ENCODE measurements at regions not wholly inside any gene's neighbourhood (a gene's known extent, or its start where the extent isn't known, plus 50 kb on each side); places are given as distances from the start of the nearest gene placed in this dataset.
"Not testable (repeated sequence)": the region's sequence is repeated elsewhere in the genome, so short reads cannot be mapped to it uniquely, and the experiment has no call there.

GRCh38 chr11:41716862-41717261 lies 257.4 kb upstream of the LRRC4C start:
- no peak for DNase-seq
- WGBS (ENCODE audit: insufficient coverage), result 81% methylated on average over 3 of the region's 3 CpGs
- intact Hi-C loops (cut with micrococcal nuclease), result no loop called here
- Mint-ChIP-seq H3K9me3 (peaks cover 16 to 19% of the 10 kb centered on the region in 2 donors), H3K27ac (no peak overlapping the region), H3K4me3 (no peak overlapping the region), H3K27me3 (ENCODE audit: low read depth in 2 of 2) (no peaks in the 10 kb centered on the region), H3K4me1 (no peaks in the 10 kb centered on the region), H3K36me3 (peaks cover 16% of the 10 kb centered on the region)
- Histone ChIP-seq H3K36me3 (ENCODE audit: control insufficient read depth, insufficient read depth, low read length) (no peaks in the 10 kb centered on the region), H3K27me3 (ENCODE audit: control insufficient read depth, insufficient read depth, low read length) (no peaks in the 10 kb centered on the region), H3K4me3 (ENCODE audit: low read length) (no peak overlapping the region), H3K4me1 (ENCODE audit: control insufficient read depth, insufficient read depth, low read length) (no peaks in the 10 kb centered on the region), H3K27ac (ENCODE audit: low read length) (no peak overlapping the region), H3K9me3 (ENCODE audit: control insufficient read depth, insufficient read depth, low read length) (peaks cover 9% of the 10 kb centered on the region)
- TF ChIP-seq, protein P1, sequence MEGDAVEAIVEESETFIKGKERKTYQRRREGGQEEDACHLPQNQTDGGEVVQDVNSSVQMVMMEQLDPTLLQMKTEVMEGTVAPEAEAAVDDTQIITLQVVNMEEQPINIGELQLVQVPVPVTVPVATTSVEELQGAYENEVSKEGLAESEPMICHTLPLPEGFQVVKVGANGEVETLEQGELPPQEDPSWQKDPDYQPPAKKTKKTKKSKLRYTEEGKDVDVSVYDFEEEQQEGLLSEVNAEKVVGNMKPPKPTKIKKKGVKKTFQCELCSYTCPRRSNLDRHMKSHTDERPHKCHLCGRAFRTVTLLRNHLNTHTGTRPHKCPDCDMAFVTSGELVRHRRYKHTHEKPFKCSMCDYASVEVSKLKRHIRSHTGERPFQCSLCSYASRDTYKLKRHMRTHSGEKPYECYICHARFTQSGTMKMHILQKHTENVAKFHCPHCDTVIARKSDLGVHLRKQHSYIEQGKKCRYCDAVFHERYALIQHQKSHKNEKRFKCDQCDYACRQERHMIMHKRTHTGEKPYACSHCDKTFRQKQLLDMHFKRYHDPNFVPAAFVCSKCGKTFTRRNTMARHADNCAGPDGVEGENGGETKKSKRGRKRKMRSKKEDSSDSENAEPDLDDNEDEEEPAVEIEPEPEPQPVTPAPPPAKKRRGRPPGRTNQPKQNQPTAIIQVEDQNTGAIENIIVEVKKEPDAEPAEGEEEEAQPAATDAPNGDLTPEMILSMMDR (IDR thresholded peaks at IDR 0.05), result no peak
- ATAC-seq, result no peak

GRCh38 chr11:41720761-41721160 lies 261.3 kb upstream of the LRRC4C start:
- no peaks in the 10 kb centered on the region for H3K4me1 Mint-ChIP-seq
- H3K27me3 ChIP-seq (ENCODE audit: control insufficient read depth, insufficient read depth, low read length), result no peaks in the 10 kb centered on the region
- H3K4me3 ChIP-seq (ENCODE audit: low read length), result no peak overlapping the region
- ATAC-seq (no peak), DNase-seq (no peak)
- no peak overlapping the region for H3K4me3 Mint-ChIP-seq
- no peaks in the 10 kb centered on the region for H3K27me3 Mint-ChIP-seq (ENCODE audit: low read depth in 2 of 2)
- no peaks in the 10 kb centered on the region for H3K4me1 ChIP-seq (ENCODE audit: control insufficient read depth, insufficient read depth, low read length)
- peaks cover 16 to 21% of the 10 kb centered on the region in 2 donors for H3K9me3 Mint-ChIP-seq
- TF ChIP-seq, protein P1 (IDR thresholded peaks at IDR 0.05), result no peak
- no peaks in the 10 kb centered on the region for H3K36me3 ChIP-seq (ENCODE audit: control insufficient read depth, insufficient read depth, low read length)
- intact Hi-C loops (cut with micrococcal nuclease), result no loop called here
- H3K27ac ChIP-seq (ENCODE audit: low read length), result no peak overlapping the region
- no peak overlapping the region for H3K27ac Mint-ChIP-seq
- 89% methylated on average over 1 of the region's 2 CpGs for WGBS (ENCODE audit: insufficient coverage)
- H3K36me3 Mint-ChIP-seq, result peaks cover 16% of the 10 kb centered on the region
- H3K9me3 ChIP-seq (ENCODE audit: control insufficient read depth, insufficient read depth, low read length), result peaks cover 9% of the 10 kb centered on the region

- H3K9me3 Mint-ChIP-seq, result peaks cover 21 to 33% of the 10 kb centered on the region in 2 donors
- DNase-seq; H3K27ac ChIP-seq (ENCODE audit: low read length); H3K4me1 Mint-ChIP-seq; intact Hi-C loops (cut with micrococcal nuclease); H3K36me3 Mint-ChIP-seq; H3K4me3 ChIP-seq (ENCODE audit: low read length); H3K4me3 Mint-ChIP-seq; H3K27ac Mint-ChIP-seq; H3K4me1 ChIP-seq (ENCODE audit: control insufficient read depth, insufficient read depth, low read length); ATAC-seq; H3K36me3 ChIP-seq (ENCODE audit: control insufficient read depth, insufficient read depth, low read length); H3K27me3 Mint-ChIP-seq (ENCODE audit: low read depth in 2 of 2); H3K27me3 ChIP-seq (ENCODE audit: control insufficient read depth, insufficient read depth, low read length): not testable (repeated sequence)
- 88% methylated on average over 6 of the region's 6 CpGs for WGBS (ENCODE audit: insufficient coverage)
- peaks cover 14% of the 10 kb centered on the region for H3K9me3 ChIP-seq (ENCODE audit: control insufficient read depth, insufficient read depth, low read length)
These were observed 268.7 kb upstream of the LRRC4C start for GRCh38 chr11:41728161-41728560.

GRCh38 chr11:41775296-41775695 lies 315.8 kb upstream of the LRRC4C start:
- DNase-seq (no peak), ATAC-seq (no peak)
- TF ChIP-seq, protein P1 (IDR thresholded peaks at IDR 0.05), result no peak
- Histone ChIP-seq H3K27ac (ENCODE audit: low read length) (no peak overlapping the region), H3K27me3 (ENCODE audit: control insufficient read depth, insufficient read depth, low read length) (no peaks in the 10 kb centered on the region), H3K4me3 (ENCODE audit: low read length) (no peak overlapping the region), H3K4me1 (ENCODE audit: control insufficient read depth, insufficient read depth, low read length) (no peaks in the 10 kb centered on the region), H3K9me3 (ENCODE audit: control insufficient read depth, insufficient read depth, low read length) (peaks cover under 1% of the 10 kb centered on the region), H3K36me3 (ENCODE audit: control insufficient read depth, insufficient read depth, low read length) (no peaks in the 10 kb centered on the region)
- WGBS (ENCODE audit: insufficient coverage), result 100% methylated on average over 1 of the region's 1 CpG
- intact Hi-C loops (cut with micrococcal nuclease), result no loop called here
- H3K36me3 Mint-ChIP-seq, result no peaks in the 10 kb centered on the region
- H3K27ac Mint-ChIP-seq, result no peak overlapping the region
- no peaks in the 10 kb centered on the region for H3K27me3 Mint-ChIP-seq (ENCODE audit: low read depth in 2 of 2)
- H3K9me3 Mint-ChIP-seq, result peaks cover 13 to 14% of the 10 kb centered on the region in 2 donors
- H3K4me1 Mint-ChIP-seq, result no peaks in the 10 kb centered on the region
- H3K4me3 Mint-ChIP-seq, result no peak overlapping the region

Measured in natural killer cell (primary cell).